Stimulated activated CD8-positive, alpha-beta memory T cell treated with anti-CD3 and anti-CD28 coated beads, Interleukin-7, amount 100 ng/mL, for 48 hours (primary cell): ENCODE measurements at regions not wholly inside any gene's neighbourhood (a gene's known extent, or its start where the extent isn't known, plus 50 kb on each side); places are given as distances from the start of the nearest gene placed in this dataset.
"Not testable (repeated sequence)": the region's sequence is repeated elsewhere in the genome, so short reads cannot be mapped to it uniquely, and the experiment has no call there.

Source experiments
- DNase-seq, 2 donors: peaks; one replicate each; pipeline ENCODE4 v3.0.0-alpha.2; 2020; ENCODE audit warnings: low read depth in 1 of 2; ENCODE audit errors: extremely low read depth in 1 of 2

GRCh38 chr9:38259056-38259455 lies 133.4 kb upstream of the ALDH1B1 start:
- DNase-seq = no peak

DNA sequence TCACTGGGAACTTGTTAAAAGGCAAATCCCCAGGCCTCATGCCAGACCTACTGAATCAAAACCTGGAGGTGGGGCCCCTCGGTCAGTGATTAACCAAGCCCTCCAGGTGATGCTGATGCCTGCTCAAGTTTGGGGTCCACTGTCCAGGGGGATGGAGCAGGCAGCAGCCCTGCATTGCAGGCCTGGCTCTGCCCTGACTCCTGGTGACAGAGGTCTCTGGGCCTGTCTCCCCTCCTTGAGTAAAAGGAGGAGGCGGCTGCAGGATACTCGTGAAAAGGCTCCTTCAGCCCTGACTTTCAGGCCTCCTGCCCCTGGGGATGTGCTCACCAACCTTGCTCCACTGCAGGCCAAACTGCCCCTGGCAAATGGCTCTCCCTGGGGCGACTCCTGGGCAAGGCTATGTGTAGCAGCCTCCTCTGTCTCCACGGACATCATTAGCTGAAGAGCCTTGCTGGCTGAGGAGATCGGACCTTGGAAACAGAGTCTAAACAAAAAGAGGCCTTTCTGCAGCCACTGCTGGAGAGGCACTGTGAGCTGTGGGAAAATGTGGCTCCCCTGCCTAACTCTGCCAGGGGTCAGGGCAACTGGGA lies 134.8 kb upstream of the ALDH1B1 start:
- DNase-seq = no peak

- DNase-seq = no peak
Measured at GRCh38 chr9:38256461-38256860, 136.0 kb upstream of the ALDH1B1 start.

DNA sequence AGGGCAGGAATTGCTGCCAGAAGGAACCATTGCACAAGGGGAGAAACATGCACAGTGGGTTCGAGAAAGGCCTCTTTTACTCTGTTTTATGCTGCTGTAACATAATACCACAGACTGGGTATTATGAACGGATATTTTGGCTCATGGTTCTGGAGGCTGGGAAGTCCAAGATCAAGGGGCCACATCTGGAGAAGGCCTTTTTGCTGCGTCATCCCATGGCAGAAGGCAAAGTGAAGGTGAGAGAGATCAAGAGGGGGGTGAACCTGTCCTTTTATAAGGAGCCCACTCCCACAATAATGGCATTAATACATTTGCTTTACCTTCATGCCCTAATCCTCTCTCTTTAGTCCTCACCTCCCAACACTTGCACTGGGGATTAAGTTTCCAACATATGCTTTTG lies 136.9 kb upstream of the ALDH1B1 start:
- no peak for DNase-seq

- DNase-seq = no peak
Measured at GRCh38 chr9:38254756-38255155, 137.7 kb upstream of the ALDH1B1 start.

GRCh38 chr9:38254151-38254550 lies 138.4 kb upstream of the ALDH1B1 start:
- DNase-seq = no peak

GRCh38 chr9:38253200-38253599 lies 139.3 kb upstream of the ALDH1B1 start:
- DNase-seq = no peak

DNA sequence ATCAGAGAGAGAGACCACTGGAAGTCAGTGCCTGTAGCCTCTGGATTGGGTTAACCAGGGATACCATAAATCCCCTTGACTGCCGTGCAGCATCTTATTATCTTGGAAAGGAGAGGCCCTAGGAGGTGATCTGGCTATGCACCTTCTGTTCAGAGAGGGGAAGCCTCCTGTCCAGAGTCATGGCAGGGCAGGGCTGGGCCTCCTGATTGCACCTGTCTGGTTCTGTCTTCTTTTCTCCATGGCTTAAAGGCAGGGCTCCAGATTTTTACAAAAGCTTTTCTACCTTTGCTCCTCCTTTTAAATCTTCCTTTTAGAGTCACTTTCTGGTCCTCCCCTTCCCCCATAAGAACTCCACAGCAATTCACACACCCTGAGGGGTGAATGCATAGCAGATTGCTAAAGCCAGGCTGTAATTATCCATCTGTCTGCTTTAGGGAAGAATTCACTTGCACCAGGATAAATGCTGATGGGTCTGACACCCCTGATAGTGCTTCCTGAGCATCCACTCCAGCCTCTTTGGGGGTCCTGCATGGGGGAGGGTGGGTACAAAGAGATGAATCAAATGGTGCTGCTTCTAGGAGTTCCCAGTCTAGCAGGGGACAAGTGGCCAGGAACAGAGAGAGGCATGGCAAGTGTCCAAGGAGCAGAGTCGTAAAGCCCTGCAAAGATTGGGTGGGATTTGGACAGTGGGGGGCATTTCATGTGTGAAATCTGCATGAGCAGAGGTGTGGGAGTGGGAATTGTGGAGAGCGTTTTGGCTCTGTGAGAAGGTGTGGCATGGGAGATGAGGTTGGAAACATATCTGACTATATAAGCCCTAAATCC lies 141.3 kb upstream of the ALDH1B1 start:
- no peak for DNase-seq

- DNase-seq = no peak
Measured at GRCh38 chr9:38250279-38251035, 142.0 kb upstream of the ALDH1B1 start.

GRCh38 chr9:38249587-38250210 lies 142.8 kb upstream of the ALDH1B1 start:
- DNase-seq = no peak

GRCh38 chr9:38249049-38249448 lies 143.5 kb upstream of the ALDH1B1 start:
- no peak for DNase-seq

GRCh38 chr9:38246833-38247232 lies 145.7 kb upstream of the ALDH1B1 start:
- no peak for DNase-seq

GRCh38 chr9:38244971-38245370 lies 147.5 kb upstream of the ALDH1B1 start:
- DNase-seq = no peak

DNA sequence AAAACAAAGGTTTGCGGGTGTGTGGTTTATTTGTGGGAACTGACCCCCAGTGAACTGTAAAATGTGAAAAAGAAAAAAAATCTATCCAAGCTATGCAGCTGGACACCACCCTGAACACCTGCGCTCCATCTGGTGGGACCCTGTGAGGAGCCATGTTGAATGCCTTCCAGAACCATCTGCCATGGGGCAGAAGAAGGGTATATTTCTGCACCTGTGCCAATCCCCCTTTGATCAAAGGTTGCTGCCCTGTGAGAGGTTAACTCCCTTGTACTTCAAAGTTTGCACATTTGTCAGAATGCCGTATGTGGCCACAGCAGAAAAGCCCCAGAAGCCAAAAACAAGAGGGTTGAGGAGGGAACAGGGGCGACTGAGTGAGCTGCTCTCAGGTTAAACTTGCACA lies 148.5 kb upstream of the ALDH1B1 start:
- DNase-seq = no peak

DNA sequence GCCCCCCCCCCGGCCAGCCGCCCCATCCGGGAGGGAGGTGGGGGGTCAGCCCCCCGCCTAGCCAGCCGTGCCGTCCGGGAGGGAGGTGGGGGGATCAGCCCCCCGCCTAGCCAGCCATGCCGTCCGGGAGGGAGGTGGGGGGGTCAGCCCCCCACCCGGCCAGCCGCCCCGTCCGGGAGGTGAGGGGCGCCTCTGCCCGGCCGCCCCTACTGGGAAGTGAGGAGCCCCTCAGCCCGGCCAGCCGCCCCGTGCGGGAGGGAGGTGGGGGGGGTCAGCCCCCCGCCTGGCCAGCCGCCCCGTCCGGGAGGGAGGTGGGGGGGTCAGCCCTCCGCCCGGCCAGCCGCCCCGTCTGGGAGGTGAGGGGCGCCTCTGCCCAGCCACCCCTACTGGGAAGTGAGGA lies 150.4 kb upstream of the ALDH1B1 start:
- not testable (repeated sequence) for DNase-seq

DNA sequence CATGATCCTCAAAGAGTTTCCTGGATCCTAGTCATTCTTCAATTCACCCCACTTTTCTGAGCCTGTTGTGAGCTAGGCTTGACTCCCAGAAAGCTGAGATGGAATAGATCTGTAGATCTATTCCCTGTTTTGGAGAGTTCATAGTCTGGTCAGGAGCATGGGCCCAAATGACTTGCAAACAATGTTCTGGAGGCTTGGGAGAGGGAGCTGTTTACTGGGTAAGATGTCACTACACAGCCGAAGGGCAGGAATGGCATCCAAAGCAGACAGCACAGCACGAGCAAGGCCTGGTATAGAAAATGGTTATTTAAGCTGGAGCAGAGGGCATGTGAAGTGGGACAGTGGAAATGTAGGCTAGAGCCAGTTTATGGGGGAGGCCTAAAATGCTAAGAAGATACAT lies 152.5 kb upstream of the ALDH1B1 start:
- DNase-seq = no peak

DNA sequence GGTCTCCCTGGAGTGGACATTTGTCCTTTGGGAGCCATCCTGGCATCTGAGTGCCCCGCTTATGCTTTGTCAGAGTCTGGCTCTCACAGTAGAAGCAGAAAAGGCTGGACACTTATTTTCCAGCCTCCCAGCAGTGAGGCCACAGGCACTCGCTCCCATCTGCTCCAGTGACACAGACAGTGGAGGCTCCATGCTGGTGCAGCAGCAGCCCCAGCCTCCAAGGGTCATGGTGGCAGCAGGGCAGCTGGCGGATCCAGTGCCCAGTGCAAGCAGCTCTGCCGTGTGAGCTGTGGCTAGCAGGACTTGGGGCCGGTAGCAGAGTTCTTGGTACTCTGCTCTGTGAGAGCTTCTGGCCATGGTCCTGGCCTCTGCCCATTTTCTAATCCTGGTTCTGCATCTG lies 157.3 kb upstream of the ALDH1B1 start:
- DNase-seq = no peak

DNA sequence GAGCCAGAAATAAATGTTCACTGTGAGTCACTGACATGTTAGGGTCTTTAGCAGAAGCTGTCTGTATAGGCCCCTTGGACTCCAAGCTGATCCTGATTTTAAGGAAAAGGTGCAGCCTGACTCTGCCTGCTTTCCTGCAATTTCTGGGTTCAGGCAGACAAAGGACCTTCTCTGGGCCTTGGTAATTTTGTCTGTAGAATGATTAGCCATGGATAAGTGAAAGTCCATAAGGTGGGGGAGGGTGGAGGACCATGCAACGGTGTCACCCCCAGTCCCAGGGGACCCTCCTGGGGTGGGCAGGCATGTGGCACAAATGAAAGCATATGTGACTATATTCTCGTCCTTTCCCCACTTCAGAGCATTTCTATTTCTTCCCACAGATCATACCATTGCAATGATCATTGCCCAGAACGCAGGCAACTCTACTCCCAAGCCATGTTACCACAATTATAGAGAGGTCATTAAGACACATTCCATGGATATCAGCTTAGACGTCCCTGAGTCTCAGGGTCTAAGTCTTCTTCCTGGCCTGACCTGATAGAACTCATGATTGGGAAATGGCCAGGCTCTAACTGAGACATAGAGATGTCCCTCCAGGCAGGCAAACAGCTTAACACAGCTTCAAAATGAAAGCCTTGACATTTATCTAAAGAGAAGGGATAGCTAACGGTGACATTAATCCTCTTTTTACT lies 157.9 kb upstream of the ALDH1B1 start:
- no peak for DNase-seq

GRCh38 chr9:38233796-38234355 lies 158.6 kb upstream of the ALDH1B1 start:
- no peak for DNase-seq

DNA sequence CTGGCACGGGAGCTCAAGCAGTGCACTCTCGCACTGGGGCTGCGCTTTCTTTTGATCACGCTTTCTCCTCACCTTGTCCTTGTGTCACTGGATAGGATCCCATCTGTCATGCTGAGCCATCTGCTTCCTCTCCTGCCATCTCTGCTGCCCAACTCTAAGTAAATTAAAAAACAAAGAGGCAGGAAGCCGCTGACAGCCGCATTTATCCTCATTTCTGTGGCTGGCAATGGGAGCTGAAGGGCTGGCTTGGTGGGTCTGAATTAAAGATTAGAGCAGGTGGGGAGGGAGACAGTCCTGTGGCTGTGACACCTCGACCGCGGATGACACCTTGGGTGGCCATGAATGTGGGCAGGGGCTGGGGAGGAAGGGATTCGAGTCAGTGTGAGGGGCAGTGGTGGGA lies 159.2 kb upstream of the ALDH1B1 start:
- no peak for DNase-seq

DNA sequence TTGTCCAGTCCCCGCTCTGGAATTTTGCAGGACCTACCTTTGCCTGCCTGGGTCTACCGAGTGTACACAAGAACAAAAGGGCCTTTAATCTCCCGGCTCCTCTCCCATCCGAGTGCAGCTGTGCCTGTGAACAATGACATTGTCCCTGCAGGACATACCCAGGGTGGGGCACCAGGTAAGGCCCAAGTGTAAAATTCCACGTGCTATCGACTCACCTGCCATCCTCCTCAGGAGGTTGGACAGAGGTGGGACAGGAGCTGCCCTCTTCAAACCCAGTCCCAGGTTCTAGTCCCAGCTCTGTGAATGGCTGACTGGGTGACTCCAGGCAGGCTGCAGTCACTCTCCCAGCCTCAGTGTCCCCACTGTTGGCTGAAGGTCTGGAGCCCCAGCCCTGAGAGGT lies 159.6 kb upstream of the ALDH1B1 start:
- DNase-seq = no peak
